ENCODE measurements at regions not wholly inside any gene's neighbourhood (a gene's known extent, or its start where the extent isn't known, plus 50 kb on each side); places are given as distances from the start of the nearest gene placed in this dataset.
"Not testable (repeated sequence)": the region's sequence is repeated elsewhere in the genome, so short reads cannot be mapped to it uniquely, and the experiment has no call there.

GRCh38 chr6:73927421-73927820 is 231.4 kb downstream of the CD109 start:
- TF ChIP-seq CTCF (conservative IDR thresholded peaks at IDR 0.05) = no peak
- Mint-ChIP-seq H3K4me1 (ENCODE audit: unreplicated experiment) (no peaks in the 10 kb centered on the region), H3K27me3 (no peaks in the 10 kb centered on the region), H3K27ac (no peak overlapping the region), H3K36me3 (no peaks in the 10 kb centered on the region), H3K4me3 (no peak overlapping the region), H3K9me3 (peaks cover 6% of the 10 kb centered on the region)
- DNase-seq (ENCODE audit: extremely low spot score, unreplicated experiment) = no peak

- not testable (repeated sequence) for H3K36me3 Mint-ChIP-seq; H3K9me3 Mint-ChIP-seq; H3K27ac Mint-ChIP-seq; DNase-seq (ENCODE audit: extremely low spot score, unreplicated experiment); H3K4me3 Mint-ChIP-seq; H3K4me1 Mint-ChIP-seq (ENCODE audit: unreplicated experiment); H3K27me3 Mint-ChIP-seq
These were observed 229.7 kb downstream of the CD109 start for GRCh38 chr6:73925703-73926102.

GRCh38 chr6:73923905-73924485 is 228.0 kb downstream of the CD109 start:
- Mint-ChIP-seq H3K9me3 (peaks cover 6% of the 10 kb centered on the region), H3K4me1 (ENCODE audit: unreplicated experiment) (no peaks in the 10 kb centered on the region), H3K27ac (no peak overlapping the region), H3K27me3 (no peaks in the 10 kb centered on the region), H3K4me3 (no peak overlapping the region), H3K36me3 (no peaks in the 10 kb centered on the region)
- TF ChIP-seq CTCF (conservative IDR thresholded peaks at IDR 0.05) = no peak
- no peak for DNase-seq (ENCODE audit: extremely low spot score, unreplicated experiment)

GRCh38 chr6:73903155-73903554 is 207.2 kb downstream of the CD109 start:
- Mint-ChIP-seq H3K27me3 (no peaks in the 10 kb centered on the region), H3K36me3 (no peaks in the 10 kb centered on the region), H3K4me3 (no peak overlapping the region), H3K27ac (no peak overlapping the region), H3K4me1 (ENCODE audit: unreplicated experiment) (no peaks in the 10 kb centered on the region), H3K9me3 (peaks cover 8% of the 10 kb centered on the region)
- no peak for TF ChIP-seq CTCF (conservative IDR thresholded peaks at IDR 0.05)
- no peak for DNase-seq (ENCODE audit: extremely low spot score, unreplicated experiment)

- no peaks in the 10 kb centered on the region for H3K27me3 Mint-ChIP-seq
- no peak for TF ChIP-seq CTCF (conservative IDR thresholded peaks at IDR 0.05)
These were observed 206.0 kb downstream of the CD109 start for GRCh38 chr6:73901986-73902385.

GRCh38 chr6:73901311-73901710 is 205.3 kb downstream of the CD109 start:
- Mint-ChIP-seq H3K27me3 (no peaks in the 10 kb centered on the region), H3K9me3 (peaks cover 8% of the 10 kb centered on the region), H3K4me1 (ENCODE audit: unreplicated experiment) (no peaks in the 10 kb centered on the region), H3K27ac (no peak overlapping the region), H3K36me3 (no peaks in the 10 kb centered on the region), H3K4me3 (no peak overlapping the region)
- no peak for TF ChIP-seq CTCF (conservative IDR thresholded peaks at IDR 0.05)
- DNase-seq (ENCODE audit: extremely low spot score, unreplicated experiment) = no peak

More at GRCh38 chr6:73901986-73902385, 206.0 kb downstream of the CD109 start:
- Mint-ChIP-seq H3K27ac (no peak overlapping the region), H3K36me3 (no peaks in the 10 kb centered on the region), H3K4me3 (no peak overlapping the region), H3K4me1 (ENCODE audit: unreplicated experiment) (no peaks in the 10 kb centered on the region), H3K9me3 (peaks cover 8% of the 10 kb centered on the region)
- DNase-seq (ENCODE audit: extremely low spot score, unreplicated experiment) = no peak

Data from type B pancreatic cell (in vitro differentiated cells).